Calu3 (cell line): ENCODE measurements at regions not wholly inside any gene's neighbourhood (a gene's known extent, or its start where the extent isn't known, plus 50 kb on each side); places are given as distances from the start of the nearest gene placed in this dataset.

Source experiments
- BruUV-seq: library from RNA; stranded (reverse); fragments of 400-500 nt; replicated peaks from 2 replicates; lab custom pipeline; 2021; lab: Mats Ljungman, UMichigan
- CTCF ChIA-PET: fragments of 300-600 bp; sonication (Branson Sonifier 250); formaldehyde crosslinking; loops from one replicate; lab custom pipeline; 2022; ENCODE audit warnings: antibody characterized with exemption; lab: Charles Lee
- DNase-seq: peaks from one replicate; pipeline ENCODE4 v3.0.0; 2022
- H3K27ac Mint-ChIP-seq: one replicate; pipeline ENCODE4 v1.8.0; 2022; ENCODE audit warnings: mixed read lengths; ENCODE audit not compliant: unreplicated experiment
- H3K27me3 Mint-ChIP-seq: one replicate; pipeline ENCODE4 v1.8.0; 2022; ENCODE audit warnings: mixed read lengths; ENCODE audit not compliant: unreplicated experiment
- H3K36me3 Mint-ChIP-seq: one replicate; pipeline ENCODE4 v1.8.0; 2022; ENCODE audit warnings: mild to moderate bottlenecking, moderate library complexity, mixed read lengths; ENCODE audit not compliant: insufficient read depth, unreplicated experiment
- H3K4me1 Mint-ChIP-seq: one replicate; pipeline ENCODE4 v1.8.0; 2022; ENCODE audit warnings: mild to moderate bottlenecking, low read depth, mixed read lengths; ENCODE audit not compliant: unreplicated experiment
- H3K4me3 Mint-ChIP-seq: one replicate; pipeline ENCODE4 v1.8.0; 2022; ENCODE audit warnings: mild to moderate bottlenecking, low read depth, moderate library complexity, mixed read lengths; ENCODE audit not compliant: unreplicated experiment
- H3K9me3 Mint-ChIP-seq: one replicate; pipeline ENCODE4 v1.8.0; 2022; ENCODE audit warnings: low read depth, mixed read lengths; ENCODE audit not compliant: unreplicated experiment
- CTCF ChIP-seq: fragments of 200-600 bp; IDR thresholded peaks from one replicate; pipeline ENCODE4 v1.8.0; 2022; ENCODE audit warnings: antibody characterized with exemption; ENCODE audit not compliant: unreplicated experiment
- intact Hi-C: fragments of 100-400 bp; cut with micrococcal nuclease; formaldehyde crosslinking; loops from one replicate; pipeline ENCODE4 v1.10.0; 2022; ENCODE audit not compliant: unreplicated experiment

GRCh38 chr2:236977852-236978398 lies 107.8 kb upstream of the COPS8 start:
- intact Hi-C loops = no loop called here
- no TSS peak for BruUV-seq
- no peaks in the 10 kb centered on the region for H3K36me3 Mint-ChIP-seq
- no peak overlapping the region for H3K27ac Mint-ChIP-seq
- H3K9me3 Mint-ChIP-seq = no peaks in the 10 kb centered on the region
- CTCF ChIA-PET = no interaction called here
- TF ChIP-seq CTCF = no peak
- H3K27me3 Mint-ChIP-seq = no peaks in the 10 kb centered on the region
- DNase-seq = no peak
- H3K4me3 Mint-ChIP-seq = no peak overlapping the region
- peaks cover 7% of the 10 kb centered on the region for H3K4me1 Mint-ChIP-seq

GRCh38 chr2:236979664-236980063 lies 106.0 kb upstream of the COPS8 start:
- CTCF ChIA-PET = no interaction called here
- no peak for TF ChIP-seq CTCF
- Mint-ChIP-seq H3K4me3 (no peak overlapping the region), H3K36me3 (no peaks in the 10 kb centered on the region), H3K9me3 (peaks cover 3% of the 10 kb centered on the region), H3K27me3 (no peaks in the 10 kb centered on the region), H3K27ac (no peak overlapping the region), H3K4me1 (no peaks in the 10 kb centered on the region)
- DNase-seq = no peak
- intact Hi-C loops = no loop called here
- no TSS peak for BruUV-seq

- intact Hi-C loops = no loop called here
- Mint-ChIP-seq H3K27me3 (no peaks in the 10 kb centered on the region), H3K27ac (no peak overlapping the region), H3K4me3 (no peak overlapping the region), H3K36me3 (no peaks in the 10 kb centered on the region), H3K4me1 (peaks cover 3% of the 10 kb centered on the region), H3K9me3 (peaks cover 3% of the 10 kb centered on the region)
- no TSS peak for BruUV-seq
- DNase-seq = no peak
- CTCF ChIA-PET = interaction anchor here (1.1 kb wide), 1 partner anchor 8 kb away, joined by 4 read pairs; no protein-coding TSS in a partner anchor
- TF ChIP-seq CTCF = no peak
Observed at GRCh38 chr2:236980961-236981360, 104.7 kb upstream of the COPS8 start.

GRCh38 chr2:236981701-236982485 lies 103.8 kb upstream of the COPS8 start:
- Mint-ChIP-seq H3K4me1 (peaks cover 12% of the 10 kb centered on the region), H3K4me3 (no peak overlapping the region), H3K9me3 (peaks cover 3% of the 10 kb centered on the region), H3K27ac (no peak overlapping the region), H3K36me3 (no peaks in the 10 kb centered on the region), H3K27me3 (no peaks in the 10 kb centered on the region)
- TF ChIP-seq CTCF = no peak
- no TSS peak for BruUV-seq
- DNase-seq = no peak
- intact Hi-C loops = no loop called here
- CTCF ChIA-PET = interaction anchor here (1.1 kb wide), 1 partner anchor 9 kb away, joined by 4 read pairs; no protein-coding TSS in a partner anchor
